Head of caudate nucleus (tissue), 42 donors: ENCODE measurements at regions not wholly inside any gene's neighbourhood (a gene's known extent, or its start where the extent isn't known, plus 50 kb on each side); places are given as distances from the start of the nearest gene placed in this dataset.

Source experiments
- DNase-seq, 42 donors: peaks; one replicate each; pipeline versions ENCODE4 v3.0.0 to v3.0.0-alpha.2; 2020 to 2021; ENCODE audit warnings: mixed read lengths in 7 of 42
- intact Hi-C: fragments of 100-400 bp; cut with DNase I; formaldehyde crosslinking; loops from one replicate; pipeline ENCODE4 v1.15.0; 2022

DNA sequence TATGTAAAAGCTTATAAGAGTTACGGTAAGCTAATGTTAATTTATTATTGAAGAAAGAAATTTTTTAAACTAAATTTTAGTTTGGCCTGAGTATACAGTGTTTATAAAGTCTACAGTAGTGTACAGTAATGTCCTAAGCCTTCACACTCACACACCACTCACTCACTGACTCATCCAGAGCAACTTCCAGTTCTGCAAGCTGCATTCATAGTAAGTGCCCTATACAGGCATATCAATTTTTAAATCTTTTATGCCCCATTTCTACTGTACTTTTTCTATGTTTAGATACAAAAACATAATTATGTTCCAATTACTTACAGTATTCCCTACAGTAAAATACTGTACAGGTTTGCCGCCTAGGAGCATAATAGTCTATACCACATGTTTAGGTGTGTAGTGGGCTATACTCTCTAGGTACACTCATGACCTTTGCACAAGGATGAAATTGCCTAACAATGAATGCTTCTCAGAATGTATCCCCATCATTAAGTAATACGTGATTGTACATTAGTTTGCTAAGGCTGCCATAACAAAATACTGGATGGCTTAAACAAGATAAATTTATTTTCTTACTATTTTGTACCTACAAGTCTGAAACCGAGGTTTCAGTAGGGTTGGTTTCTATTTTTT is 333.8 kb upstream of the PCDH7 start:
- intact Hi-C loops, result no loop called here

DNA sequence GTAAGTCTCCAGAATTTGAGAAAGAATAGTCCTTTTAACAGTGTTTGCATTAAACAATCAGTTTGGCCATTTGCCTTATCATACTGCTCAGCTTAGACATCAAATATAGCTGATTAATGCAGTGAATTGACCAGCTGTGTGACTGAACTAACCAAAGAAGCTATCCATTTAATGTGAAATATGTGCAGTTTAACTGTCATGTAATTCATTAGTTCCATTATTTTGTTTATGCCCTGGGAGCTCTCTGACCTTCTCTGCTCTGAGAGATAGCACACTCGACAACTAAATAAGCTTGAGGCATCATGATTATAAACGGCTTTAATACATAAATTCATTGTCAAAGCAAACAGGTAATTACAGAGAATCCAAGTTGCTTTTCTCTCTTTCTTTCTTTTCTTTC is 324.3 kb upstream of the PCDH7 start:
- no peak for DNase-seq
- intact Hi-C loops, result no loop called here

More for the DNA sequence above, 333.8 kb upstream of the PCDH7 start:
- no peak for DNase-seq

DNA sequence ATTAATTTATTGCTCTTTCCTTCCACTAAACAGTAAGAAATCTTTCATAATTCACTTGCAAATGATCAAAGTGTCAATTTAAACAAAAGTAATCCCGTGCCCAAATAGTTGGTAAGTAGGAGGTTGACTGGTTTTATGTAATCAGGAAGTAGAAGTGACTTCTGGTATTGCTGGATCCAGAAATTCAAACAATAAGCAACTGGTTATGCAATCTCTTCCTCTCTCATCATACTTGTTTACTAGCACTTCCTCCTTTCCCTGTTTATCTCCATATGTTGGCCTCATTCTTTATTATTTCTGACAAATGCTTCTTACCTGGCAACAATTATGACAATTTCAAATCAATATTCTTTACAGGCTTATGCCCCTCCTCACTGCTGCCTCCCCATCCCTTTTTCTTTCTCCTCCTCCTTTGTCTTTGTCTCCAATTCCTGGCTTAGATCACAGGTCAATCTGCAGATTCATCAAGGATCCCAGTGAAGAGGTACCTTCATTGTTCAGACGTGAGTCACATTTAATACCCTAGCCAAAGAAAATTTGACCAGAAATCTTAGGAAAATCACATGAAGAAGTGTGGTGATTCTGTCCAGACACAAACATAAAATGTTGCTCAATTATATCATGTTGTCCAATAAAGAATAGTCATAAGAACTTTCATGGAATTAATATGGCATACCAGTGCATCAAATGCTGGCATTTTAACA is 323.2 kb upstream of the PCDH7 start:
- intact Hi-C loops, result no loop called here
- no peak for DNase-seq

DNA sequence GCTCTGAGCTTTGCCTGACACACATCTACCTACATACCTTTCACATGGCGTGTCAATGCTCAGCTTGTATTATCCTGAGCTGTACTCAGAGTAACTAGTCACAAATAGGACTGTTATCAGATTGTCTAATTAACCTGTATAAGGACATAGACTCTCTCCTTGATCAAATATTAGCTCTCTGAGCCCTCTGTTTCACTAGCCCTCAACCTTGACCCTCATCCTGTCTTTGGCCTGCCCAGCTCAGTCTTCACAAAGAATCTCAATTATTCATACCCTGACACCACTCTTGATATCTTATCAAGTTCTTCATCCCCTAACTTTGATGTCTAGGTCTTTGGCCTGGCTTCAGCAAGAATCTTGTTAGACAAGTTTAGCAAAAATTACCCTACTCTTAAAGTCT is 320.7 kb upstream of the PCDH7 start:
- DNase-seq, result no peak
- intact Hi-C loops, result no loop called here

DNA sequence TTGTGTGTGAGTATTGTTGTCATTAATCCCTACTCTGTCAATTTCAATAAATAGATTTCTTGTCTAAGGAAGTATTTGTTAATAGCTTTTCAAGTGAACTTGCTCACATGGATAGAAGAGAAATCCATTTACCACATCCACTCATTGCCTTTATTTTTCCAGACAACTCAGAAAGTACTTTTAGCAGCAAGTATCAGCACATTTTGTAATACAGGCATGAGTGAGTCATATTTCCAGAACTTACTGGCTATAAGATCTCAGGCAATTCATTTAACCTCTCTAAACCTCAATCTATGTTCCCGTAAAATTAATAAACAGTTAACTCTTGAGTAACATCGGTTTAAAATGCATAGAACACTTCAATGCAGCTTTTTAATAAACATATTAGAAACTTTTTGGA is 317.9 kb upstream of the PCDH7 start:
- no peak for DNase-seq
- intact Hi-C loops, result no loop called here

DNA sequence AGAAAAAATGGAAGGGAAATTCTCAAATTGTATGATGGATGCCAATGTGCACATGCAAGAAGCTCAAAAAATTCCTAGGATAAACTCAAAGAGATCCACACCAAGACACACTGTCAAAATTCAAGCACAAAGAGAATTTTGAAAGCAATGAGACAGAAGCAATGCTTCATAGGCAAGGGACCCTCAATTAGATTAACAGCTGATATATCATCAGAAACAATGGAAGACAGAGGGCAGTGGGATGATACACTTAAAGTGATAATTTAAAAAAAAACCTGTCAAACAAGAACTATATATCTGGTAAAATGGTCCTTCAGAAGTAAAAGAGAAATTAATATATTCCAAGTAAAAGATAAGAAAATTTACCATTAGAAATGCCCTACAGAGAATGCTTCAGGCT is 306.3 kb upstream of the PCDH7 start:
- intact Hi-C loops, result no loop called here
- DNase-seq, result no peak

DNA sequence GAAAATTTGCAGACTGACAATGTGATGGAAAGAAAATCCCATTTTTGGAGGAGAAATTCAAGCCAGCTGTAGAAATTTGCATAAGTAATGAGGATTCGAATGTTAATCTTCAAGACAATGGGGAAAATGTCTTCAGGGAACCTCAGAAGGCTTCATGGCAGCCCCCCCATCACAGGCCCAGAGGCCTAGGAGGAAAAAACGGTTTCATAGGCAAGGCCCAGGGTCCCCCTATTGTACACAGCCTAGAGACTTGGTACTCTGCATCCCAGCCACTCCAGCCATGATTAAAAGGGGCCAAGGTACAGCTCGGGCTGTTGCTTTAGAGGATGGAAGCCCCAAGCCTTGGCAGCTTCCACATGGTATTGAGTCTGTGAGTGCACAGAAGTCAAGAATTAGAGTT is 303.6 kb upstream of the PCDH7 start:
- intact Hi-C loops, result no loop called here
- no peak for DNase-seq

DNA sequence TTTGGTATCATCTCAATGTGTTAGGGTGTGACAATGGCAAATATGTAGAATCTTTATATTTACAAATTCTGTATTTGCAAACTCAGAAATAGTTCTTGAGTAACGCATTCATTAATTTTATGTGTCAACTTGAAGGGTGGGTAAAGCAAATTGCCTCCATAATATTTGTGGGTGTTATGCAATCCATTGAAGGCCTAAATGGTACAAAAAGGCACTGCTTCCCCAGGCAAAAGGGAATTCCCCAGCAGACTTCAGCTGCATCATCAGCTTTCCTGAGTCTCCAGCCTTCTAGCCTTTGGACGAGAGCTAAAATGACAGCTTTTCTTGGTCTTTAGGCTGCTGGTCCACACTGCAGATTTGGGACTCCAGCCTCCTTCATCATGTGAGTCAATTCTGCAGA is 292.2 kb upstream of the PCDH7 start:
- no peak for DNase-seq
- intact Hi-C loops, result no loop called here

DNA sequence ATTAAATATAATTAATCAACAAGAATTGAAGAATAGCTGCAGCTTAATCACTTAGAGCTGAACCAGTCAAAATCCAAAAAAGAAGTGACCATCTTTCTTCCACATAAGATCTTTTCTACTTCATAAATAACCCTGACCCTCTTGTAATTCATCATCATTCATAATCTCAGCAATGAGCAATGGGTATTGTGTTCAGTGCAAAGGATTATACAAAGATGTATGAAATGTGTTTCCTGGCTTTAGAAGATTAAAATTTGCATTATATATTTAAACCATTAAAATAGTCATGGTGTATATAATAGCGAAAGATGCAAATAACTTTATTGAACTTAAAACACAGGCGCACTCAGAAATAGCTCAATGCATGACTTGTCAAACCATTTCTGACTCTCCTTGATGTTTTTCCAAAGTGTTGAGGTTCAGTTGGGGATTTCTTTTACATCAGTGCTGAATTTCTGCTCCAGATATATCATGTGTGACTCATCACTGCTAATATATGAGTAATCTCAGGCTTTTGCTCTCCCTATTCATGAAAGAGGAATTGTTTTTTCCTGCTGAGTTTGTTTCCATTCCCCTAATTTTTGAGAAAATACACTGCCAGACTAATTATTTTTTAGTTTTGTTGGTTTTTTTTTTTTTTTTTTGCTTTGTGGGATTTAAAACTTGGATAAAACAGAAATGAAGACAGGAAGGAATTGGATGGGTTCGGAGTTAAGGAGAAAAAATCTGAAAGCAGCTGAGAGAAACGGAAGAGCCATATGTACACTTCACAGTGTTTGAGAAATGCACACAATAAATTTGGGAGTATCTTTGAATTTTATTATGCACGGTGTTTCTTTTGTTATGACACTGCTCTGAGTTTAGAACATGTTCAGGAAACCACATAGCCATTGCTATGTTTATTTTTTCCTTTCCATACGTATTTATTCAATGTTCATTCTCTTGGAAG is 290.1 kb upstream of the PCDH7 start:
- intact Hi-C loops, result no loop called here
- DNase-seq, result peak in 4 of 42 donors; percentile 8 to 16 (median 11)

DNA sequence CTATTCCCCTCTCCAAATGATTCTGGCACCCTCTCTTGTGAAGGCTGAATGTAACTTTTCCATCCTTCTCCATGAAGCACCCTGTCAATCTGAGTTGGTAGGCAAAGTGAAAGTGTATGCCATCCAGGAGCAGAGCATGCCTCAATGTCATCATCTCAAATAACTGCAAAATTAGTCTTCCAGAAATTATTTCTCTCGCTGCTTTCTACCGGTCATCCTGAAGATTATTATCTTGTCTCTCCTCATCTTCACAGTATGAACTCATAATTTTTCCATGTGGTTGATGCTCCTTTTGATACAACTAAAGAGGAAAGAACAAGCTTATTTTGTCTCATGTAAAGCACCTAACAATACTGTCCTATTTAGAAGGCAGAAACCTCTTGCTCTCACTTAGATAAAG is 285.5 kb upstream of the PCDH7 start:
- intact Hi-C loops, result no loop called here
- DNase-seq, result no peak

DNA sequence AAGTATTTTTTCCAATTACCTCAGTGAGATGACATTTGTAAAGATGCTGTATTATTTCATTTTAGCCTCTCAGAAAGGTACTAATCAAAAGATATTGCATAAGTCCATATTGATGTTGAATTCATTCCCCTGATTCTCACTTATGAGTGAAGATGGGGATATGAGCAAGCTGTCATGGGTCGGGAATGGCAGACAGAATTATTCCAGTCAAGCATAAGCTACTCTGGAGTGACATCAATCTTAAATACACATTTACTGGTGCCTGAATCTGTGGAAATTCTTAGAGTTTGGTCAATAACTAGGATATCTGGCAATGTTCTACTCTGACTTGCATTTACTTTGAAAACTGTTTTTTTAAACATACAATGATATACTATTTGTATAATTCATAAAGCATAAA is 283.8 kb upstream of the PCDH7 start:
- DNase-seq, result no peak
- intact Hi-C loops, result no loop called here

DNA sequence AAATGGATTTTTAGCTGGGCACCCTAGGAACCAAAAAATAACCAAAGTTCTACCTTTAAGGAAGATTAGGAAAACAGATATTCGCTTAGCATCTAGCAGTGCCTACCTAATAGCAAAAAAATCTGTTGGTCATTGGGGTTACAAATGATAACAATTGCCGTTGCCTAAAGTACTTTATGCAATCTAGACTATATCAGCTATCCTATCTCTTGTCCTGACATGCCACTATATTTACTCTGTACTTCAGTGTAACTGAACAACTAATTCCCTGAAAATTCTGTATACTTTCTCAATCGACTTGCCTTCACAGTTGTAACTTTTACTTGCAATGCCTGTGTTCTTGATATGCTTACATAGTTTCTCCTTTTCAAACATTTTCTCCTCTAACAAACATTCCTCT is 282.9 kb upstream of the PCDH7 start:
- intact Hi-C loops, result no loop called here
- DNase-seq, result no peak

DNA sequence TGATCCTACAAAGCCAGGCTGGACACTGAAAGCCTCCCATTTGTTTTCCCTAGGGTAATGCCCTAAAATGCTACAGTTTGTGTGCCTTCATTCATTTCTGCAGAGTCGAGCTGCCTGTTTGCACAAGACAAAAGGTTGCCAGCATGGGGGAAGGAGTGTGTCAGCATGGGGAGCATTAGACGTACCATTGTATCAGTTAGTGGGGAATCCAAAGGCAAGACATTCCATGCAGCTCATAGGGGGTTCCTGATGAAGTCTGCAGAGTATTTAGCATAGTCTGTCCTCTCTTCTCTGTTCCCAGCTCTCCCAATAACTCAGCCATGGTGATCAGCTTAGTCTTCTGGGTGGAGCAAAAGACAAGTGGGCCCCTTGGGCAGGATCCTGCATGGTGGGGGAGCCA is 276.9 kb upstream of the PCDH7 start:
- intact Hi-C loops, result no loop called here
- DNase-seq, result no peak

DNA sequence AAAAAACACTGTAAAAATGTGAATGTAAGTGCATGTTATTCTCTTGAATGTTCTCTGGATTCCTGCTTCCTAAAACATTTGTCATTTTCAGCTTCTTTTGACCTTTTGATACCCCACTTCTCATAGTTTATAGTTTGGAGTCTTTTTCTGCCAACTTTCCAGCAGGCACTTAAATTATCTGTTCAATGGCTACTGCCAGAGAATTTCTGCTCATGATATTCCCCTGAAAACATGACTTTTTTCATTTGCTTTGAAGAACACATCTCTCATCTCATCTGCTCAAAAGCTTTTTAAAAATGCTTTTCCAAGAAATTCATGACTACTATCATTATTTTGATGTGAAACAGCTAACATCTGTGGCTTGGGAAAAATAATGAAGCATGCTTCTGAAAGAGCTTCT is 269.7 kb upstream of the PCDH7 start:
- intact Hi-C loops, result no loop called here

DNA sequence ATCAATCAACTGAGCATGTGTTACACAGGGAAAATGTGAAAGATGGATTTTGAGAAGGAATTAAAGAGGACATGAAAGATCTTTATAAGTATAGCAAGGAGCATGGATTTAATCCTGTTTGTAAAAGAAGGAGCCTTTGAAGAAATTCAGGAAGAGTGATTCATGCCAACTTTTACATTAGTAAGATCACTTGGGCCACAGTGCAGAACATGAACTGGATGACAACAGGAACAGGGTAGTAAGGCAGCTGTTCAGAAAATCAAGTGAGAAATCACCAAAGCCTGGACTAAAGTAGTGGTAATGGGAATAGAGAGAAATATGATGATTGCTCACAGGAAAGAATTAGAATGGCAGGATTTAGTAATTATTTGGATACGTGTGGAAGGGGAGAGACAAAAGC is 265.7 kb upstream of the PCDH7 start:
- DNase-seq, result no peak

More for the DNA sequence above, 269.7 kb upstream of the PCDH7 start:
- no peak for DNase-seq

DNA sequence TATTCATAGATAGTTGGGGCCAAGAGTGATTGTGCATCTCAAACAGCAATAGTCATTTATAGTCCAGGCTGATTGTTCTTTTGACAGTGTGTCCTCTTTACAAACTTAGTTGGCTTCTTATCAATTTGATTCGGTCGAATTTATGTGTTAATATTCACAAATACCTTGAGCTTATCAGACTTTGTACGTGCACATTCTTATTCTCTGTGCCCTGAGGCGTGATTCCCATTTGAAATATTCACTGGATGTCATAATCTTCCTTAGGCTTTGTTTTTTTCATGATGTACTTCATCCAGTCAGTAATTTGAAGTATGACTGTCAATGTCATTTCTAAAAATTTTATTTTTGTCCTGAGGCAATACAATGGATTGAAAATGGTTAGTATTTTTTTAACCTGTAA is 263.5 kb upstream of the PCDH7 start:
- intact Hi-C loops, result no loop called here
- no peak for DNase-seq

More for the DNA sequence above, 265.7 kb upstream of the PCDH7 start:
- intact Hi-C loops, result no loop called here

DNA sequence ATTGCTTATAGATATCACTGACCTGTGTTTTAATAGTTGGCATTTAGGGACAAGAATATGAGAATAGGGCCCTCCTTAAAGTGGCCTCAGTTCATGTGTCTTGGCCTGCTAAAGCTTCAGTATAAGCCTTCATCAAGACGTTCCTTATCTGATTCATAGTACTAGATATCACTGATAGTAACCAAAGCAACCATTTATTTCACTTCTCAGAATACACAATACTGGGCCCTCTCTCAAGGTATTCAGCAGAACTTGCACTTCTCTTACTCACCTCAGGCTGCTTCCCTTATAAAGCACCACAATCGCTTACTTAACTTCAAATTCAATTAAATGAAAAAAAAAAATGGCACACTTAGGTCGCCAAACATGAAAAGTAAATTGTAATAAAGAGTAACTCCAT is 259.4 kb upstream of the PCDH7 start:
- DNase-seq, result no peak
- intact Hi-C loops, result no loop called here

DNA sequence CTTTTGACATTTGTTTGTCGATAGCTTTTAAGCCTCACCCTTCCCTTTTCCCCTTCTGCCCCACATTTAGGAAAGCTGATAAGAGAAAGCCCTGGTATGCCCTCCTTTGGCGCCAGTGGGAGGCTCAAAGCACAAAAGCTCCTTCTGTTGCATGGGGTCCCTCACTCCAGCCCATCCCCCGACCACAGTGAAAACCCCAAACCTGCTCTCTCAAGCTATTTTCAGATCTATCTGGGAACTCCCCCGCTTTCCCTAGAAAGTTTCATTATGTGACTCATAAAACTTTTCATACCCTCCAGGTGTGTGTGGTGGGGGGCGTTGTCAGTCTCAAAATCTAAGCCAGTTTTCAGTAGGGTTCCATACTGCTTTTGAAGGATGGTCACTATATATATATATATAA is 259.0 kb upstream of the PCDH7 start:
- peak in 1 of 42 donors; percentile 37 for DNase-seq
- intact Hi-C loops, result no loop called here

DNA sequence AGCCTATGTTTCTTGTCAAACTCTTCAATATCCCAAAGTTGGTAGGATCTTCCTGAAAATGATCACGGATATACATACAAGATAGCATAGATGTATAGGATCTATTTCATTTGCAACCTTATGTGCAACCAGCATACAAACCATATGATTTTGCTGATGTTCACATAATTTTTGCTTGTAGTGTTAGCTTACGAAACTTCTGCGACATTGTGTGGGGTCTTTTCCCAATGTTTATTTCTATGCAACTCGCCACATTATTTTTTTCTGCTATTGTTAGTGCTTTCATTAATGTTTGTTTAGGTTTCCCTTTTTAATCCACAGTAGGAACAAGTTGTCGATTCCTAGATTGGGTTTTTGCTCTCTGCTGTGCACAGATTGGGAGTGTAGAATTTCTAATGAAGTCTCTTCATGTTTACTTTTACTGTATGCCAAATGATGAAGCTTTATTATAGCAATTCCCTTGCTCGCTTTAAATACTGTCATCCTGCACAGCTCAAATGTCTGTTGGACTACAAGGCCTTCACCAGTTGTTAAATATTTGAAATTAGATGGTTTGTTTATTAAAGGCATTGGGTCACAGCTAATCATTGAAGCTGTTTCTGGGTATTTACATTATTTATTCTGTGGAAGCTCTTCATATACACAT is 257.6 kb upstream of the PCDH7 start:
- intact Hi-C loops, result no loop called here
- no peak for DNase-seq

DNA sequence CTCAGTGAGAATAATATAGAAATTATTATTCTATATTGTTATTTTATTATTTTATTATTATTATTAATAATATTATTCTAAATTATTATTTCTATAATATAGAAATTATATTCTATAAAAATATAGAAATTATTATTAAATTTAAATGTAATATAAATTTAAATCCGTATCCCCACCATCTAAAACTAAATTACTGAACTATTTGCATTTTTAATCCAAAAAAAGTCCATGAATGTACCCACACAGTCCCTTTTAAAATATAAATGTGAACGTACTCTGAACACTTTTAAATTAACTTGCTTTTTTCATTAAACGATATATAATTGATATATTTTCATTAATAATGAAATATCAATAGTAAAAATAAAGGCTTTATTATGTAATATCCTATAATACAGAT is 248.3 kb upstream of the PCDH7 start:
- intact Hi-C loops, result no loop called here
- DNase-seq, result no peak
